ENCODE measurements at regions not wholly inside any gene's neighbourhood (a gene's known extent, or its start where the extent isn't known, plus 50 kb on each side); places are given as distances from the start of the nearest gene placed in this dataset.

- TF ChIP-seq, protein P1, sequence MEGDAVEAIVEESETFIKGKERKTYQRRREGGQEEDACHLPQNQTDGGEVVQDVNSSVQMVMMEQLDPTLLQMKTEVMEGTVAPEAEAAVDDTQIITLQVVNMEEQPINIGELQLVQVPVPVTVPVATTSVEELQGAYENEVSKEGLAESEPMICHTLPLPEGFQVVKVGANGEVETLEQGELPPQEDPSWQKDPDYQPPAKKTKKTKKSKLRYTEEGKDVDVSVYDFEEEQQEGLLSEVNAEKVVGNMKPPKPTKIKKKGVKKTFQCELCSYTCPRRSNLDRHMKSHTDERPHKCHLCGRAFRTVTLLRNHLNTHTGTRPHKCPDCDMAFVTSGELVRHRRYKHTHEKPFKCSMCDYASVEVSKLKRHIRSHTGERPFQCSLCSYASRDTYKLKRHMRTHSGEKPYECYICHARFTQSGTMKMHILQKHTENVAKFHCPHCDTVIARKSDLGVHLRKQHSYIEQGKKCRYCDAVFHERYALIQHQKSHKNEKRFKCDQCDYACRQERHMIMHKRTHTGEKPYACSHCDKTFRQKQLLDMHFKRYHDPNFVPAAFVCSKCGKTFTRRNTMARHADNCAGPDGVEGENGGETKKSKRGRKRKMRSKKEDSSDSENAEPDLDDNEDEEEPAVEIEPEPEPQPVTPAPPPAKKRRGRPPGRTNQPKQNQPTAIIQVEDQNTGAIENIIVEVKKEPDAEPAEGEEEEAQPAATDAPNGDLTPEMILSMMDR (IDR thresholded peaks at IDR 0.05) = no peak
- TF ChIP-seq POLR2A (IDR thresholded peaks at IDR 0.05) = no peak
Measured at GRCh38 chr9:129402371-129402739, 218.5 kb downstream of the C9orf50 start.
